Dermis microvascular lymphatic vessel endothelial cell (primary cell): ENCODE measurements at regions not wholly inside any gene's neighbourhood (a gene's known extent, or its start where the extent isn't known, plus 50 kb on each side); places are given as distances from the start of the nearest gene placed in this dataset.
"Not testable (repeated sequence)": the region's sequence is repeated elsewhere in the genome, so short reads cannot be mapped to it uniquely, and the experiment has no call there.

Experiments used
- DNase-seq, 2 donors: peaks; one replicate each; pipeline versions ENCODE4 v3.0.0 to v3.0.0-alpha.2; 2010; ENCODE audit warnings: low read depth in 2 of 2

DNA sequence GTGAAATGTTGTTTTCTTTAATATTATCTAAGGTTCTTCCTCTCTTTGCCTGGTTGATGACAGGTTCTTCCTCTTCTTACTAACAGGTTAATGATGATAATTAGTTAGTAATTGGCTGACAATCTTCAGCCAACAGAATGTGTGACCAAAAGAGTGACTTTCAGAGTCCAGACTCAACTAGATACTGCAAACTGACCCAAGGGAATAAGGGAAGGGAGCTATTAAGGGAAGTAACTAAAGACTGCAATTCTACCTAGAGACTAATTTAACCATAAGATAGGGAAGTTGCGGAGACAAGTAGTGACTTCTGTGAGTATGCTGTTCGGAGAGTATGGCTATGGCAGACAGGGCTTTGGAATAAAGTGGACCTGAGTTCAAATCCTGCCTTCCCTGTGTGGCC lies 127.3 kb upstream of the TACR1 start:
- DNase-seq: no peak

DNA sequence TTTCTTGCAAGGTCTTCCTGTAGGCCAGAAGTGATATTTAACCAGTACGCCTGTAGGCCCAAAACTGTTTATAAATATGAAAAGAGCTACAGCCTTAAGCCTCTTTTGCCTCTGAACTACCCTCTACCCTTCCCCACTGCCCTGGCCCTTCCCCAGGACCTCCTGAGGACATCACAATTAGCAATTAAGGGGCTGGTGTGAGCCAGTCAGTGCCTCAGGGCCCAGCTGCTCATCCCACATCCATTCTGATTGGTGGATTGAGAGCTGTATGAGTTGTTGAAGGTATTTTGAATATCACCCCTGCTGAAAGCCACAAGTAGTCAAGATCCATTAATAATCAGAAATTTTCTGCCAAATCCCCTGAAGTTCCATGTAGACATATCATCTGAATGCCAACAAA lies 126.3 kb upstream of the TACR1 start:
- no peak for DNase-seq

- peak in 1 of 2 donors; percentile 3 for DNase-seq
These were observed 125.6 kb upstream of the TACR1 start for GRCh38 chr2:75324861-75325284.

- DNase-seq: no peak
These were observed 124.8 kb upstream of the TACR1 start for GRCh38 chr2:75324141-75324540.

DNA sequence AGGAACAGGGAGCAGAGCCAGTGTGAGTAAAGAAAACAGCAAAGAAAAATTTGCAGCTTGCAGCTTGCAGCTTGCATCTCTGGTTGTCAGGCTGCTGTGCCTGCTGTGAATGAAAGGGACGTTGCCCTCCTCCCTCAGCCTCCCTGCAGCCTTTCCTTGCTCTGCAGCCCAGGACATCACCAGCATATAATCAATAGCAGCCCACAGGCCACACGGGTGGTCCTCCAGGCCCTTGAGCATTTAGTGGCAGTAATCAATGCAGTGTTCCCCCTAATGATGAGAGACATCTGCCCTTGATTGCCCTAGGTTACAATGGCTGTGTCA lies 122.2 kb upstream of the TACR1 start:
- no peak for DNase-seq

DNA sequence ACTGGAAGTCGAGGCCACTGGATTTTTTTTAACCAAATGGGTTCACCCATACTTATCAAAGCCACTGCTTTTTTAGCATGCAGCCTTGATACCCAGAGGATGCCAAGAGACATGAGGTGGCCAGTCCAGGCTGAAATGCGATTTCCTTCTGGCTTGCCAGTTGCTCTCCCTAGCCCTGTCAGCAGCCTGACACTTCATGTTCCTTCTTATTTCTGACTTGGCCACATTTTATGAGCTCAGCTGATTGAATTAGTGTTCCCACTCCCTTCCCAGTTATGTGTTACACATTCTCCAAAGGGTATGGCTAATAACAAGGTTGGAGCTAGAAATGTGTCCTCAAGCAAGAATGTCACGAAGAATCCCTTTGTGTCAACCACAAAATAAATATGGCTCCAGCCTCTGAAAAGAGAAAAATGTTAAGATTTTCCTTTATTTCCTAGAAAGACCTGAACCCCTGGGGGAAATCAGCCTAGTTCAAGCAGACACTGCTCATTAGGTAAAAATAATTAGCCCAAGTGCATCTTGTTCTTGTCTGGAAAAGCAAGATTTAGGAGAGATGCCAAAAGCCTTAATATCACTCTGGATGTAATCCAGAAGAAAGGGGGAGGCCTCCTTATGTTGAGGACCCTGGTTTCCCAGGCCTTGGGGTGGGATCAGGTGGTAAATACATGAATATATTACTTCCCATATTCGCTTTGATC lies 121.7 kb upstream of the TACR1 start:
- no peak for DNase-seq

GRCh38 chr2:75319951-75320350 lies 120.6 kb upstream of the TACR1 start:
- no peak for DNase-seq

GRCh38 chr2:75317802-75318201 lies 118.5 kb upstream of the TACR1 start:
- DNase-seq: no peak

DNA sequence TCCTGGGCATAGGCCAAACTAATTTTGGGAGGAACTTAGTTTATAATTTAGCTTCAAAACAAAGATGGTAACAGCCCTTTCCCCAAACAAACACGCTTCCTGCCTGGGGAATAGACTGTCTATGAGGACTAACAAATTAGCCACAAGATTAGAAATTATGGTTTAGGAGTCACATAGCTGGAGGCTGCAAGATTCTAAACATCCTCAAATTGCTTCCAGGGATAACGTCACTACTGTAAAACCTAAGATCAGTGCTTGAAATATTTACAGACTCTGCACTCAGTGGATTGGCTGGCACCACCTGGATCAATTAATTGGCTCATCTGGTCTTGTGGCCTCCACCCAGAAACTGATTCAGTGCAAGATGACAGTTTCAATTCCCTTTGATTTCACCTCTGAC lies 118.0 kb upstream of the TACR1 start:
- DNase-seq: no peak

DNA sequence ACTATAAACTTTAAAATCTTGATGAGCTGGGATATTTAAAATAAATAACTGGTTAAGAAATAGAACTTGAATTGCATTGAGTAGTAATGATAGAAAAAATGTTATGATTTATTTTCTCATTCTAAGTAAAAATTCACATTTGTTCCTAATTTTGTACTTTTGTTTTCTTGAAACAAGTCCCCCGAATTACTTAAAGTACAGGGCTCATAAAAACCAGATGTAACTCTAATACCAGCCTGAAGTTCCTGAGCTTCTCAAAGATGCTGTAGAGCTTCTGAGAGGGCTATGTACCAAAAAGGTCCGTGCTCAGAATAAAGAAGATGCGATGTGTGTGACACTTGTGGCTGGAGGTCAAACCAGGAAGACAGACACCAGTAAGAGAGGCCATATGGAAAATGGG lies 116.1 kb upstream of the TACR1 start:
- DNase-seq: no peak

DNA sequence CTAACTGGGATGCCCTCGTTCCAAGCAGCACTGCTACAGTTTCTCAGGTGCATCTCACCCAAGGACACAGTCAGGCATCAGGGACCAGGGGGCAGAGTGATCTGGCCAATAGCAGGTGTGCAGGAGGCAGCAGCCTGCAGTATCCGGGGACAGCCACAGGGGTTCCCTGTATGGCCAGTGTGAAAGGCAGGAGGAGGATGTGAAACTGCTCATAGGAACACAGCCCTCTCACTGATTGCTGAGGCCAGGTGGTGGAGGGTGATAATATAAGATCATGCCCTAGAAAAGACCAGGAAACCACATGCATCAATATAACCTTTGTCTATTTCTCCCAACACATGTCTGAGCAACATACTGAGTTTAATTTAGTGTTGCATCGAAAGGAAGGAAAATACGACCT lies 112.7 kb upstream of the TACR1 start:
- no peak for DNase-seq

DNA sequence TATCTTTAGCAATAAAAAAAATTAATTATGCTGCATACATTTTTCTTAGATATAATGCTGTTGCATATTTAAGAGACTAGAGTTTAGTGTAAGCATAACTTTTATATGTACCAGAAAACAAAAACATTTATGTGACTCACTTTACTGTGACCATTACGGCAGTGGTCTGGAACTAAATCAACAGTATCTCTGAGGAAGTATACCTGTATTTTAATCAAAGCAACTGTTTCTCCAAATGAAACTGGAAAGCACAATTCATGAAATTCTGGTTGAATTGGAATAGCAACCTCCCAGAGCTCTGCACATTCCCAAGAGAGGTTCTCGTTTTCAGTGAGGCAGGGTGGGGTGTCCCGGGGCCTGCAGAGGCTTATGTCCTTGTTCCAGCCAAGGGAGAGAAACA lies 112.2 kb upstream of the TACR1 start:
- DNase-seq: no peak

DNA sequence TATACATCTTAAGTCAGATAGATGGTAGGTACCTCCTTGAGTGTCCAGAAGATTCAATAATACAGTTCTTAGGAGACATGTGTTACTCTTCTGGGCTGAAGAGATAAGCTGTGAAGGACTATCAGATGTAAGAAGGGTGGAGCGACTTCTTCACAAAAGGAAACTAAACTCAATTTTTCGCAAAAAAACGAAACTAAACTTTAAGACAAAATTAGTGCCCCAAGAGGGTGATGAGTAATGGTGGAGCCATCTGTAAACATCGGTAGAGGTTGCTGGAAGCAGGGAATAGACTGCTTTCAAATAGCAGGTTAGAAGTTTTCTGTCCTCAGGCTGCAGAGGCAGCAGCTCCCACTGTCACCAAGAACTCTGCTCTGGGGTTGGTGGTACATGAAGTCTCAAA lies 111.6 kb upstream of the TACR1 start:
- no peak for DNase-seq

DNA sequence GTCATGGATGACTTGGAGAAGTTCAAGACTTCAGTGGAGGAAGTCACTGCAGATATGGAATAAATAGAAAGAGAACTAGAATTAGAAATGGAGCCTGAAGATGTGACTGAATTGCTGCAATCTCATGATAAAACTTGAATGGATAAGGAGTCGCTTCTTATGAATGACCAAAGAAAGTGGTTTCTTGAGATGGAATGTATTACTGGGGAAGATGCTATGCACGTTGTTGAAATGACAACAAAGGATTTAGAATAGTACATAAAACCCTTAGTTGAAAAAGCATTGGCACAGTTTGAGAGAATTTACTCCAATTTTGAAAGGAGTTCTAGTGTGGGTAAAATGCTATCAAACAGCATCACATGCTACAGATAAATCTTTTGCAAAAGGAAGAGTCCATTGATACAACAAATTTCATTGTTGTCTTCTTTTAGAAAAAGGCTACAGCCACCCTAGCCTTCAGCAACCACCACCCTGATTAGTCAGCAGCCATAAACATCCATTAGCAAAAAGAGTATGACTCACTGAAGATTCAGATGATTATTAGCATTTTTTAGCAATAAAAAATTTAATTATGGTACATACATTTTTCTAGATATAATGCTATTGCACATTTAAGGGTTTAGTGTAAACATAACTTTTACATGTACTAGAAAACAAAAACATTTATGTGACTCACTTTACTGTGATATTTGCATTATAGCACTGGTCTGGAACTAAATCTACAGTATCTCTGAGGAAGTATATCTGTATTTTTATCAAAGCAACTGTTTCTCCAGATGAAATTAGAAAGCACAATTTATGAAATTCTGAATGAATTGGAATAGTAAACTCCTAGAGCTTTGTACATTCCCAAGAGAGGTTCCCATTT lies 110.5 kb upstream of the TACR1 start:
- DNase-seq: no peak

- DNase-seq: no peak
These were observed 103.9 kb upstream of the TACR1 start for GRCh38 chr2:75303227-75303626.

DNA sequence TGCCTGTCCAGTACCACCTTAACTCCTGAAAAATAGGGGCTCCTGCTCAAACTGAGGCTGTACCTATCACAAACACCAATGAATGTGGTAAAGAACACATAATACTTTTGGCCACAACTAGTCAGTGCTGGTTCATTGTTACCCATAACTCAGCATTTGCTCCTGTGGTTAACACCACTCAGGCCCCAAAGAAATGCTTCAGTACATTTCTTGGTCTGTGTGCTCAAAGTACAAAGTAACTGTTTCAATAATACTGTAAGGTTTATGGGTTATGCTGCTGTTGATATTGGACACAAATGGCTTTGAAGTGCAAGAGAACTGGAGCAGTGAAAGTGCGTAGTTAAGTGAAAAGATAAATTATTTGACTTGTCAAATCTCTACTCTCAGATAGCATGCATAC lies 95.0 kb upstream of the TACR1 start:
- DNase-seq: no peak

DNA sequence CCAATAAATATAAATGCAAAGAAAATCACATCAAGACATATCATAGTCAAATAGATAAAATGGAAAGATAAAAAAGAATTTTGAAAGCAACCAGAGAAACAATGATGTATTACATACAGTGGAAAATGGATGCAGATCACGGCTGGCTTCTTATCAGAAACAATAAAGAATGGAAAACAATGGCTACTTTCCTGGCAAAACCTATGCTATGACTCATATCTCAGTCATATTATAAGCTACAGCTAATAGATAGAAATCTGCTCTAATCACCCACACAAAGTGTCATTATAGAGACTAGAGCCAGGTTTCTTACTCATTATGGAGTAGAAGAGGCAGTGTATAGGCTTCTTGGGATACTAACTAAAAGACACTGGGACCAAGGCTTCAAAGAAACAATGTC lies 93.5 kb upstream of the TACR1 start:
- DNase-seq: peak; percentile 61 to 76

- no peak for DNase-seq
These were observed 91.4 kb upstream of the TACR1 start for GRCh38 chr2:75290600-75291150.

DNA sequence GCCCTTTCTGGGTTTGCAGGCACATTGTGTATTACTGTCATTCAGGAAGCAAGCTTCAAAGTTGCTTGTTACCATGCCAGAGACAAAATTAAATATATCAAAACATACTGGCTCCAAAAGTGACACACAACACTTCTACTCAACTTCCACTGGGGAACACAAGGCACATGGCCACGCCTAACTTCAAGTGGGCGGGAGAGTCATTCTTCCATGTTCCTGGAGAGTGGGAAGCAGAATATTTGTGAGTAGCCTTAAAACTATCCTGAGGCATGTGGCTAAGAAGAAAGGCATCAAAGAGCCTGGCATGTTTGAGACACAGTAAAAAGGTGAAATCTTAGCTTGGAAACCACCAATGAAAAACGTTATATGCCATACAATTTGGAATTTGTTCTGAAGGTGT lies 90.5 kb upstream of the TACR1 start:
- DNase-seq: no peak

DNA sequence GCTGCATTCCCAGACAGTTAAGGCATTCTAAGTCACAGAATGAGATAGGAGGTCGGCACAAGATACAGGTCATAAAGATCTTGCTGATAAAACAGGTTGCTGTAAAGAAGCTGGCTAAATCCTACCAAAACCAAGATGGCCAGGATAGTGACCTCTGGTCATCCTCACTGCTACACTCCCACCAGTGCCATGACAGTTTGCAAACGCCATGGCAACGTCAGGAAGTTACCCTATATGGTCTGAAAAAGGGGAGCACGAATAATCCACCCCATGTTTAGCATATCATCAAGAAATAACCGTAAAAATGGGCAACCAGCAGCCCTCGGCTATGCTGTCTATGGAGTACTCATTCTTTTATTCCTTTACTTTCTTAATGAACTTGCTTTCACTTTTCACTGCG lies 89.9 kb upstream of the TACR1 start:
- DNase-seq: not testable (repeated sequence)

DNA sequence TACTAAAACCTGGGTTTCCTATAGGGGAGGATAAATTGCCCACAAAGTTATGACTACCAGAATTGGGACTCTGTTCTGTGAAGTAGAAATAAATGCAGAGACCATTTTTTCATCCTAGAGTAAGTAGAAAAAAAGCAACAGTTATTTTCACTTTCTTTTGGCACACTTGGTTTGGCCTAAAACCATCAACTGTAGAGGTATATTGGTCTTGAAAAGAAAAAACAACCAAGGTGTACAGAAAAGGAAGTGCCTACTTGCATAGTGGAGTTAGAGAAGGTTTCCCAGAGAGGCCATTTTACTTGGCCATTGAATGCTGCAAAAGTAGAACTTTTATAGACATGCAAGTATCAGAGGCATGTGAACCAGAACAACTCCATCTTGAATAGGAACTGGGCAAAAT lies 89.4 kb upstream of the TACR1 start:
- no peak for DNase-seq

- DNase-seq: no peak
These were observed 88.5 kb upstream of the TACR1 start for GRCh38 chr2:75287624-75288316.
